ENCODE measurements at regions not wholly inside any gene's neighbourhood (a gene's known extent, or its start where the extent isn't known, plus 50 kb on each side); places are given as distances from the start of the nearest gene placed in this dataset.

- POLR2A ChIA-PET: no interaction called here
- CTCF ChIA-PET (ENCODE audit: unreplicated experiment): no interaction called here
Measured at GRCh38 chr7:153912211-153912610, 140.0 kb upstream of the DPP6 start.

GRCh38 chr7:153920126-153920525 is 132.1 kb upstream of the DPP6 start:
- no TSS peak for BruUV-seq (replicated peaks)
- ChIA-PET CTCF (ENCODE audit: unreplicated experiment) (no interaction called here), POLR2A (no interaction called here)
- DNase-seq (ENCODE audit: low spot score): no peak
- TF ChIP-seq CTCF (conservative IDR thresholded peaks at IDR 0.05; ENCODE audit: low read length) (no peak), EZH2phosphoT487 (IDR thresholded peaks at IDR 0.05; ENCODE audit: borderline replicate concordance, low read depth, low read length) (no peak)
- Histone ChIP-seq H3K4me3 (ENCODE audit: low read depth, low read length, poor library complexity, severe bottlenecking) (no peak overlapping the region), H4K20me1 (ENCODE audit: insufficient read depth, low read length) (no peaks in the 10 kb centered on the region), H3K9me2 (ENCODE audit: insufficient read depth, low read length) (no peaks in the 10 kb centered on the region), H3K27ac (ENCODE audit: low read depth, low read length, poor library complexity, severe bottlenecking) (no peak overlapping the region), H3K4me1 (ENCODE audit: insufficient read depth, low read length, poor library complexity, severe bottlenecking) (no peaks in the 10 kb centered on the region), H3K9me3 (ENCODE audit: low read length) (no peaks in the 10 kb centered on the region), H2AFZ (ENCODE audit: low read length) (no peak overlapping the region), H3K36me3 (ENCODE audit: insufficient read depth, low read length) (no peaks in the 10 kb centered on the region), H3K79me2 (ENCODE audit: insufficient read depth, low read depth, low read length) (no peaks in the 10 kb centered on the region), H3K4me2 (ENCODE audit: low read length) (no peak overlapping the region)
- intact Hi-C loops (cut with micrococcal nuclease; ENCODE audit: unreplicated experiment): no loop called here

More at GRCh38 chr7:153912211-153912610, 140.0 kb upstream of the DPP6 start:
- no TSS peak for BruUV-seq (replicated peaks)
- Histone ChIP-seq H3K9me3 (ENCODE audit: low read length) (no peaks in the 10 kb centered on the region), H3K4me3 (ENCODE audit: low read depth, low read length, poor library complexity, severe bottlenecking) (no peak overlapping the region), H2AFZ (ENCODE audit: low read length) (no peak overlapping the region), H4K20me1 (ENCODE audit: insufficient read depth, low read length) (no peaks in the 10 kb centered on the region), H3K4me1 (ENCODE audit: insufficient read depth, low read length, poor library complexity, severe bottlenecking) (no peaks in the 10 kb centered on the region), H3K79me2 (ENCODE audit: insufficient read depth, low read depth, low read length) (no peaks in the 10 kb centered on the region), H3K27ac (ENCODE audit: low read depth, low read length, poor library complexity, severe bottlenecking) (no peak overlapping the region), H3K4me2 (ENCODE audit: low read length) (no peak overlapping the region), H3K9me2 (ENCODE audit: insufficient read depth, low read length) (no peaks in the 10 kb centered on the region), H3K36me3 (ENCODE audit: insufficient read depth, low read length) (no peaks in the 10 kb centered on the region)
- no peak for DNase-seq (ENCODE audit: low spot score)
- TF ChIP-seq EZH2phosphoT487 (IDR thresholded peaks at IDR 0.05; ENCODE audit: borderline replicate concordance, low read depth, low read length) (no peak), CTCF (conservative IDR thresholded peaks at IDR 0.05; ENCODE audit: low read length) (no peak)
- intact Hi-C loops (cut with micrococcal nuclease; ENCODE audit: unreplicated experiment): no loop called here

GRCh38 chr7:153920897-153921296 is 131.3 kb upstream of the DPP6 start:
- Histone ChIP-seq H3K9me2 (ENCODE audit: insufficient read depth, low read length) (no peaks in the 10 kb centered on the region), H4K20me1 (ENCODE audit: insufficient read depth, low read length) (no peaks in the 10 kb centered on the region), H3K36me3 (ENCODE audit: insufficient read depth, low read length) (no peaks in the 10 kb centered on the region), H3K27ac (ENCODE audit: low read depth, low read length, poor library complexity, severe bottlenecking) (no peak overlapping the region), H3K4me1 (ENCODE audit: insufficient read depth, low read length, poor library complexity, severe bottlenecking) (no peaks in the 10 kb centered on the region), H3K79me2 (ENCODE audit: insufficient read depth, low read depth, low read length) (no peaks in the 10 kb centered on the region), H2AFZ (ENCODE audit: low read length) (no peak overlapping the region), H3K9me3 (ENCODE audit: low read length) (no peaks in the 10 kb centered on the region), H3K4me3 (ENCODE audit: low read depth, low read length, poor library complexity, severe bottlenecking) (no peak overlapping the region), H3K4me2 (ENCODE audit: low read length) (no peak overlapping the region)
- POLR2A ChIA-PET: no interaction called here
- CTCF ChIA-PET (ENCODE audit: unreplicated experiment): no interaction called here
- TF ChIP-seq EZH2phosphoT487 (IDR thresholded peaks at IDR 0.05; ENCODE audit: borderline replicate concordance, low read depth, low read length) (no peak), CTCF (conservative IDR thresholded peaks at IDR 0.05; ENCODE audit: low read length) (no peak)
- intact Hi-C loops (cut with micrococcal nuclease; ENCODE audit: unreplicated experiment): no loop called here
- DNase-seq (ENCODE audit: low spot score): no peak
- no TSS peak for BruUV-seq (replicated peaks)
